Kidney glomerular epithelial cell (primary cell): ENCODE measurements at regions not wholly inside any gene's neighbourhood (a gene's known extent, or its start where the extent isn't known, plus 50 kb on each side); places are given as distances from the start of the nearest gene placed in this dataset.
"Not testable (repeated sequence)": the region's sequence is repeated elsewhere in the genome, so short reads cannot be mapped to it uniquely, and the experiment has no call there.

Experiments used
- DNase-seq: peaks from one replicate; lab custom pipeline; 2025; lab: John Stamatoyannopoulos, UW

GRCh38 chr3:127439621-127440020 is 150.9 kb downstream of the TPRA1 start:
- no peak for DNase-seq

DNA sequence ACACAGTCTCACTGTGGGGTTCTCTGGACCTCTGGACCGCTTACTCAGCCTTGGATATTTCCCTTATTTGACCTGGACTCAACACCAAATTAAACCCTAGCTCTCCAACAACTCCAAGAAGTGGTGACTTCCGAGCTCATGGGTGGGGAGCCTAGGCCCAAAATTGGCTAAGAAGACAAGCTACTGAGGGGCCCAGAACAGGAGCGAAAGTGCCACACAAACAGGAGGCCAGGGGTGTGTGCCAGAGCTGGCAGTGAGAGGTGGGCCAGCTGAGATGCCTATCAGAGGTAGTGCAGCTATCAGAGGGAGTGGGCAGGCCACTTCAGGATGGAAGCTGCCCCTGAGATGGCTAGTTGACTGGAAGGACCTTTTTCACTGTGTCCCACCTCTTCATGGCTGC is 151.1 kb upstream of the PRR20G start:
- no peak for DNase-seq

DNA sequence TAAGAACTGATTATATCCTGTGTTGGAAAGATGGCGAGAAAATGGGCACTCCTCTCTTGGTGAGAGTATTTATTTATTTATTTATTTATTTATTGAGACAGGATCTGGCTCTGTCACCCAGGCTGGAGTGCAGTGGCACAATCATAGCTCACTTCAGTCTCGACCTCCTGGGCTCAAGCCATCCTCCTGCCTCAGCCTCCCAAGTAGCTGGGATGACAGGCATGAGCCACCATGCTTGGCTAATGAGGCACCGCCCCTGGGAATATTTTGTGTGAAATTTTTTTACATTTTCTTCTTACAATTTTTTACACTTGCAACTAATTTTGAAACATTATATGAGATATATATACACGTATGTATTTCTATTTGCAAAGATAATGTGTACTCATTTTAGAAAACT is 150.5 kb upstream of the PRR20G start:
- DNase-seq, result no peak

- DNase-seq, result not testable (repeated sequence)
These were observed 147.5 kb upstream of the PRR20G start for GRCh38 chr3:127435299-127435698.

DNA sequence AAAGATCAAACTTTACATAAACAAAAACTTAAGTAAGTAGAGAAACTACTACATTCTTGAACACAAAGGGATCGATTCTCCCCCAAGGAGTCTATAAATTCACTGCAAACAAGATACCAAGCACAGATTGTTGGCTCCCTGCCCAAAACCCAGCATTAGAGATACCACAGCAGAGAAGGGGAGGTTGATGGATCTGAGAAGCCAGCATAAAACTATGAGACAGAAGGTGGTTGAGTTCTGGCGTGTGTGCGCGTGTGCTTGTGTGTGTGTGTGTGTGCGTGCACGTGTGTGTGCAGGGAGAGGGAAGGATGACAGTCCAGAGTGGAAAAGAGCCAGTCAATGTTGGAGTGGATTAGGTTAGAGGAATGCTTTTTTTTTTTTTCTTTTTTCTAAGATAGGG is 143.2 kb upstream of the PRR20G start:
- DNase-seq, result no peak

DNA sequence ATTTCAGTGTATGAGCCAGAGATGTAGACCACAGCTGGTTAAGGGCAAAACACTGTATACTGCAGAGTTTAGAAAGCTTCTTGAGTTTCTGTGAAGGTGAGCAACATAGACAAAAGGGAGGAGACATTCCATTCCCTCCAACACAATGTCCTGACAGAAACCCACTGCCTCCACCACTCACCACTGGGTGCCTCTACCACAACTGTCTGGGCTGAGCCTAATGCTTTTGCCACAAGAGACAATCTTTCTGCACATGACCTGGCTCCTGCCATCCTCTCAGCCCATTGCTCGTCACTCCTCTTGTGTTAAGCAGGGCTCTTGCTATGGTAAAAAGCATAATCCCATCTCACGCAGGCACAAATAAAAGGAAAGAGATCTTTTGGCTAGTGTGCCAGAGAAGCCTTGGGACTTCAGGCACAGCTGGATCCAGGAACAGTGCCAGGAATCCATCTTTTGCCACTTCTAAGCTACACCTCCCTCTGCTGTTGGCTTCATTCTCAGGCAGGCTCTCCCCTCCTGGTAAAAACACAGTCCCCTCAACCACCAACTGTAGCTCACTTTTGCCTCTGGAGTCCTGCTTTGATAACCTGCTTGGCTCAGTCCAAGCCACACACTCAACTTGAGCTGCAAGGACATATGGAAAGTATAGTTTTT is 140.6 kb upstream of the PRR20G start:
- no peak for DNase-seq

DNA sequence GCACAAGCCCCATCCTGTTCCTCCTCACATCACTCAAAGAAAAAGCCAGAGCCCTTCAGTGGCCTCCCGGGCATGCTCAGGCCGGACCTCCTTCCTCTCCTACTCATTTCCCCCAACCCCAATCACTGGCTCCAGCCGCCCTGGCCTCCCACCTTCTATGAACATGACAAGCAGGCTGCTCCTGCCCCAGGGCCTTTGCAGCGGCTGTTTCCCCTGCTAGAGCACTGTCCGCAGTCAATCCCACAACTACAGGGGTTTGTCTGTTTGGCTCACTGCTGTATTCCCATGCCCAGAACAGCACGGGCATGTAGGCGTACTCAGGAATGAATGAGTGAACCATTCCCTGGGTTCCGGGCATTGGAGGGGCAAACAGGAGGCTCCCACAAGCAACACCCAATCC is 139.8 kb upstream of the PRR20G start:
- no peak for DNase-seq

GRCh38 chr3:127427156-127427555 is 139.3 kb upstream of the PRR20G start:
- no peak for DNase-seq

DNA sequence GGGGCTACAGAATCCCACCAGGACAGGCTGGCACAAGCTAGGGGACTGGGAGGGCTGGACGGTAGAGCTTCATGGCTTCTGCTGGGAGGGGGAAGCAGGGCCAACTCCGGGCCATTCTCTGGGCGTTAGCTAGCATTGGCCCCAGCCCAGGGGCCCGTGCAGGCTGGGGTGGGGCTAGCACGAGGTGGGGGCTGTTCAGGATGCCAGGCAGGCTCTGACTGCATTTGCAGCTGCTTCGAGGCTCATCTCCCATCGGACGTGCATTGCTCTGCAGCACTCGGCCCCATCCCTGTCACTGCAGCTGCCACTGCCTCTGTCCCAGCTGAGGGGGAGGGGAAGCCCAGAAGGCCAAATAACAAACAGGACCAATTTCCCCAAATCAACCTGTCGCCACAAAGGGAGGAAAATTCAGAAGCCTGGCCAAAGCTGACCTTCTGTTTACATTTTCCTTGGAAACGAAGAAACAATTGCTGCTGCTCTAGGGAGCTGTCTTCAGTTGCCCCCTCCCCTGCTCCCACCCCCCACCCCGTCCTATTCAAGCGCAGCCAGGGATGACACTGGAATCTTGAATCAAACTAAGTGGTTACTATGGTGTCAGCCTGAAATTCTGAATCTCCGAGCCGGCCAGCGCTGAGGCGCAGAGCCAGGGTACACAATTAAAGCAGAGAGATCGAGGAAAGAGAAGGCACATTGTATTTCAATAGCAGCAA is 138.8 kb upstream of the PRR20G start:
- no peak for DNase-seq

DNA sequence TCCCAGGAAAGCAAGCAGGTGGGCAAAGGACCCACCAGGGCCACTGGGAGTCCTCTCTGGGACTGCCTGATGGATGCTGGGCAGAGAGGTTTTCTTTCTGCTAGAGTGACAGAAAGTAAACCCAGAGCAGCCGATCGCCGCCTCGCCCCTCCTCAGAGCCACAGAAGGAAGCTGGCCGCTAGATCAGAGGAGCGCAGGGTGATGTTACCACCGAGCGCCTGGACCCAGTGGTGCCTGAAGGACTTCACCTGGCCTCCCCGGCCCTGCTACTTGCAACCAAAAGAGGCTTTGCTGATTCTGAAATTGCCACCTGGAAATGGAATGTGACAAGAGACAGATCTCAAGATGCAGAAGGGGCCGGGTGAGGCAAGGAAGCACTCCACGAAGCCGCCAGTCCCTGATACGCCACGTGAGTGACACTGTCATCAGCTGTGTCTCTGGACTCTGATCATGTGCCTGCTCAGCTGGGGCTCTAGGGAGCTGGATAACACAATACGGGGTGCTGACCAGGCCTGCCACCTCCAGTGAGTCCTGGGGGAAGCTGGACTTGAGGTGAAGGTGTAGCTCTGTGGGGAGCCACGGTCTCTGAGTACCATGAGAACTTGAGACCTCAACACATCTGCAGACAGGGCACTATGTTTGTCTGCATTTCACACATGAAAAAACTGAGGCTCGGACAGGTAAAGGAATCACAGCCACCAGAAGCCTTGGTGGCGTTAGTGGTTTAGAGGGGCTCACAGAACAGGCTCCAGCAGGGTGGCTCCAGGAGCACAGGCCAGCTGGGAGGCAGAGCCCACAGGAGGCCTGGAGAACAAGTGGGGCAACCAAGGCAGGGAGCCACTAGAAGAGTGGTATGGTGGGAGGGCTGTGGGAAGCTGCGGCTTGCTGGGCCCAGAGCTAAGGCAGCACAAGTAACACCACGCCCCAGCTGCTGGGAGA is 137.9 kb upstream of the PRR20G start:
- DNase-seq, result no peak

- no peak for DNase-seq
These were observed 137.1 kb upstream of the PRR20G start for GRCh38 chr3:127424766-127425504.

- no peak for DNase-seq
These were observed 136.3 kb upstream of the PRR20G start for GRCh38 chr3:127423856-127424765.

DNA sequence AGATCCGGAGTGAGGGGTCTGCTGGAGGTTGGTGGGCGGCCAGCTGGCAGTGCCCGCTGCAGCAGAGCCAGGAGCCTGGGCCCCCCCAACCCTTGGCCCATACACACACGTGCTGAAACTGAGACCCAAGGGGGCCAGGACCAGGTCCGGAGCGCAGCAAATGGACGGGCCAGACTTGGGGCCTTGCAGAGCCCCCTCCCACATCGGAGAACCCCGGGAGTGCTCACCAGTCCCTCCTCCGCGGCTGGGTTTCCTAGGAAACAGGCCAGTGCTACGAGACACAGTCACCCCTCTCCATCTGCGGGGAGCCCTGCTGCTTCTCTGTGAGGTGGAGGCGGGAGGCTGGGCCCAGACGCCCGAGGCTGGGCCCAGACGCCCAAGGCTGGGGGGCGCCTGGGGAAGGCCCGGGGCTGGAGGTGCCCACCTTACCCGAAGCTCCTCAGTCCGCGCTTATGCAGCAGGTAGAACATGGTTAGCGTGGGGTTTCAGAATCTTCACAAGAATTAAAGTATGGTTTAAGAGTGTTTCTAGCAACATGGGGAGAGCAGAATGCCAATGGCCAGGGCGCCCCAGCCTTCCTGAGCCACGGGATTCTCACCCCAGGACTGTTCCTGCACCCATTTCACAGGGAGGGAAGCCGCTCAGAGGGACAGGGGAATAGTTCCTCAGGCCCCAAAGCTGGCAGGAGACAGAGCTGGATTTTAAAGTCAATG is 135.0 kb upstream of the PRR20G start:
- no peak for DNase-seq

GRCh38 chr3:127421943-127422662 is 134.3 kb upstream of the PRR20G start:
- DNase-seq, result no peak

DNA sequence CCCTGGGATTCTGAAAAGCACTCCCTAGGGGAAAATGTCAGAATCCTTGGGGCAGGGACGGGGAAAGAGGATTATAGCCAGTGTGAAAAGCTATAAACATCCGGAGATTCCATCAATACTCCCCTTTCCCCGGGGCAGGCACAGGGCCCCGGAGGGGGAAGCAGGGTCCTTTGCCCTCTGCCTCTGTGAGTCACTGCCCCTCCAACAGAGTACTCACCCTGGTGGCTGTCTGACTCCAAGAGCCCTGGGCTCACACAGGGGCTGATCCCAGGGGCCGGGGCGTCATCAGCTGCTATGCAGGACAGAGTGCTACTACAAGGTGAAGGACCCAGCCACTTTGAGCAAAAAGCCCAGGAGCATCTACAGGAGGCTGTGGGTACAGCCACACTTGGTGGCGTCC is 133.0 kb upstream of the PRR20G start:
- no peak for DNase-seq

- no peak for DNase-seq
These were observed 132.1 kb upstream of the PRR20G start for GRCh38 chr3:127419641-127420553.

GRCh38 chr3:127419182-127419581 is 131.3 kb upstream of the PRR20G start:
- DNase-seq, result no peak

GRCh38 chr3:127418560-127419147 is 130.8 kb upstream of the PRR20G start:
- no peak for DNase-seq
